IgD-negative memory B cell (primary cell): ENCODE measurements at regions not wholly inside any gene's neighbourhood (a gene's known extent, or its start where the extent isn't known, plus 50 kb on each side); places are given as distances from the start of the nearest gene placed in this dataset.
A peak's percentile ranks its signal among the peaks of the same experiment; 100 is the strongest.

ENCODE experiments used
- H3K27ac Mint-ChIP-seq, 3 donors: one replicate each; pipeline ENCODE4 v1.8.0; 2020 to 2022; ENCODE audit warnings: mild to moderate bottlenecking in 3 of 3, mixed read lengths in 3 of 3, moderate library complexity in 1 of 3
- H3K27me3 Mint-ChIP-seq: one replicate; pipeline ENCODE4 v1.8.0; 2021; ENCODE audit warnings: mixed read lengths
- H3K36me3 Mint-ChIP-seq: one replicate; pipeline ENCODE4 v1.8.0; 2020; ENCODE audit warnings: mild to moderate bottlenecking, mixed read lengths
- H3K4me1 Mint-ChIP-seq, 3 donors: one replicate each; pipeline ENCODE4 v1.8.0; 2020 to 2022; ENCODE audit warnings: mixed read lengths in 3 of 3, mild to moderate bottlenecking in 1 of 3
- H3K4me3 Mint-ChIP-seq, 4 donors: one replicate each; pipeline ENCODE4 v1.8.0; 2020 to 2022; ENCODE audit warnings: mild to moderate bottlenecking in 4 of 4, mixed read lengths in 4 of 4, moderate library complexity in 3 of 4
- H3K9me3 Mint-ChIP-seq, 3 donors: one replicate each; pipeline ENCODE4 v1.8.0; 2020 to 2021; ENCODE audit warnings: mixed read lengths in 3 of 3, mild to moderate bottlenecking in 1 of 3

DNA sequence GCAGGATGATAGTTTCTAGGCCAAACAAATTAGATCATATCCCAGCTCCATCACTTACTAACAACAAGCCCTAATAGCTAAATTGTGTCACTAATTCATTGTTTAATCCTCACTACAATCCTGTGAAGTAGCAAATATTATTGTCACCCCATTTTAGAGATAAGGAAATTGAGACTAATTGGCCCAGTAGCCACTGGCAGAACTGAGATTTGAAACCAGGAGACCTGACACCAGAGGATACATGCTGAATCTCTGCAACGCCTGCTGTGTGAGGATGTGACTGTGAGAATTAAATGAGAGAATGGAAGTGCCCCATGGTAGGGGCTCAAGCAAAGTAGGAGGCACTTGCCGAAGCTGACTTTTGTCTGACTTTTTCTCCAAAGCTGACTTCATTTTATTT is 124.3 kb upstream of the CITED2 start:
- Mint-ChIP-seq H3K4me1 (no peaks in the 10 kb centered on the region), H3K36me3 (peaks cover 1% of the 10 kb centered on the region), H3K27me3 (no peaks in the 10 kb centered on the region), H3K27ac (no peak overlapping the region), H3K9me3 (no peaks in the 10 kb centered on the region), H3K4me3 (no peak overlapping the region)

DNA sequence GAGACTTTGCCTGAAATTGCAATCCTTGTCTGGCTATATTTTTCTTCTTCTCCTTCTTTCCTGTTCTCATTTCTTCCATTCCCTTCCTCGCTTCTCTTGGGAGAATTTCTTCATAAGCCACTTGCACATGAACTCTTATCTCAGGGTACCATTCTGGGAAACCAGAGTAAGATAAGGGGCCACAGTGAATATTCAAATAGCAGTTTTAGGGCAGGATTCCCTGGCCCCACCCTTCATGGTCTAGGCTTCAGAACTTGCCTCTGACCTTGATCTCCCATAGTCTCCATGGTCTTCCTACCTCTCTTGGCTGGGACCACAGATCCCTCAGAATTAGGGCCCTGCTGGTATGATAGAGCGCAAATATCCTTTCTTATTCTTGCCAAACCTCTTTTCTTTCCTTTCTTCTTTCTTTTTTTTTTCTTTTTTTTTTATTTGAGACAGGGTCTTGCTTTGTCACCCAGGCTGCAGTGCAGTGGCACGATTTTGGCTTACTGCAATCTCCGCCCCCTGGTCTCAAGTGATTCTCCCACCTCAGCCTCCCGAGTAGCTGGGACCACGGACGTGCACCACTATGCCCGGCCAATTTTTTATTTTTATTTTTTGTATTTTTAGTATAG is 123.0 kb upstream of the CITED2 start:
- Mint-ChIP-seq H3K27me3 (no peaks in the 10 kb centered on the region), H3K4me1 (no peaks in the 10 kb centered on the region), H3K9me3 (no peaks in the 10 kb centered on the region), H3K4me3 (no peak overlapping the region), H3K27ac (no peak overlapping the region), H3K36me3 (no peaks in the 10 kb centered on the region)

DNA sequence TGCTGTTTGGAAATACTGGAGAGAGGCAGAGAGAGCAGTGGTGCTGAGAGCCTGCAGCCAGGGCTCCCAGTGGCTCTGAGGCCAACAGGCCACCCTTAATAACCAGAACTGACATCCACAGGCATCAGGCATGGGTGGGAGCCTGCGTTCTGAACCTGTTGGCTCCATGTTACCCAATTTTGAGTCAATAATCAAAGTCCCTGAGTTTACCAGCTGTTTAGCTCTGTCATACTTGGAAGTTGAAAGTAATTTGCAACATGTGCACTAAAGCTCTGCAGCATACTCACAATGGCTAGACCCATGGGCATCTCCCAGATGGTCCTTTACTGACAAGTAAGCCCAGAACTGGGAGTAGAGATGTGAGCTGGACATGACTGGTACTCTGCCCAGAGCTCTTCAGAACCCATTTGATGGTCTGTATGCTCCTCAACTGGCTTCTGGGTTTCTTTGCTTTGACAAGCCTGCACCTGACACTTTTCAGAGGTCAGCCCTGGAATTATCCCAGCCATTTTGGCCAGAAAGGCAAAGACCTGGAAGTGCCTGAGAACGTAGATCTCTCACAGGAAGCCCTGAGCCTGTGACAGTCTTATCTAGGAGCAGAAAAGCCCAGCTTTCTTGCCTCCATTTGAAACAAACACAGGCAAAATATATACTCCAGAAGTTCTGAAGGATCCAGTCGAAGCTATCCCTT is 122.4 kb upstream of the CITED2 start:
- Mint-ChIP-seq H3K4me3 (no peak overlapping the region), H3K27me3 (no peaks in the 10 kb centered on the region), H3K9me3 (no peaks in the 10 kb centered on the region), H3K27ac (peak overlapping the region in 1 of 3 donors; percentile 91), H3K4me1 (no peaks in the 10 kb centered on the region), H3K36me3 (no peaks in the 10 kb centered on the region)

DNA sequence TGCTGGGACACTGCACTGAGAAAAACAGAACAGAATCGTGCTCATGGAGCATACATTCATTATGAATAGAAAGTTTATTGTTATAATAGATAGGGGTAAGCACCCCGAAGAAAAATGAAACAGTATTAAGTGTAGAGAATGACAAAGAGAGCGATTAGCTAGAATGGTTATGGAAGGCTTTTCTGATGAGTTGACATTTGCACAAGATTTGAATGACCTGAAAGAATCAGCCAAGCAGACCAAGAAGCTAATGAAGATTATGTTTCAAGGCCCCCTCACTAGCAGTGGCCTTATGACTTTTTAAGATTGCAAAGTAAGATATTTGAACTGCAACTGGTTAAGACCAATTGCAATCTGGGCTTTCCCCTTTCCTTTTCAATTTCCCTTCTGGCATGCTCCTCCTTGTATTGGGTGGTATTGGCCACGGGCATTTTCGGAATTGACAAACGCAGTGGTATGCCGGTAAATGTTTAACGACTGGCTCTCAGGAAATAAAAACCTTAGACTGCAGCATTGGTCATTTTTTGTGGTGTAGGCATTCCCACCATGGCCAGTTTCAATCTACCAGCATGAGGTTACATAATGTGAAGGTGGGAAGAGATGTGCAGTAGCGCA is 120.0 kb upstream of the CITED2 start:
- Mint-ChIP-seq H3K27ac (no peak overlapping the region), H3K27me3 (no peaks in the 10 kb centered on the region), H3K36me3 (no peaks in the 10 kb centered on the region), H3K4me1 (peaks cover 0 to 9% (median 5%) of the 10 kb centered on the region in 3 donors), H3K4me3 (no peak overlapping the region), H3K9me3 (no peaks in the 10 kb centered on the region)

DNA sequence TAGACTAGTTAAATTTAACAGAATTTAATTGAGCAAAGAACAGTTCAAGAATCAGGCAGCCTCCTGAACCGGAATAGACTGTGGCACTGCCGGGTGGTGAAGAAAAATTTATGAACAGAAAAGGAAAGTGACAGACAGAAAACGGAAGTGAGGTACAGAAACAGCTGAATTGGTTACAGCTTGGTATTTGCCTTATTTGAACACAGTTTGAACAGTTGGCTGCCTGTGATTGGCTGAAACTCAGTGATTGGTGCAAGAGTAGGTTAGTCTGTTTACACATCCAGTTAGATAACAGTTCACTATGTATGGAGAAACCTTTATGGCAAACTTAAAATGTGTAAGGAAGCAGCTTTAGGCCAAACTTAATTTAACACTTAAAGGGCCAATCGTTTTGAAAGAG is 116.0 kb upstream of the CITED2 start:
- Mint-ChIP-seq H3K9me3 (no peaks in the 10 kb centered on the region), H3K27me3 (no peaks in the 10 kb centered on the region), H3K27ac (peak overlapping the region in 1 of 3 donors; percentile 45), H3K36me3 (no peaks in the 10 kb centered on the region), H3K4me3 (peak overlapping the region in 1 of 4 donors; percentile 31), H3K4me1 (peaks cover 0 to 9% (median 5%) of the 10 kb centered on the region in 3 donors)

DNA sequence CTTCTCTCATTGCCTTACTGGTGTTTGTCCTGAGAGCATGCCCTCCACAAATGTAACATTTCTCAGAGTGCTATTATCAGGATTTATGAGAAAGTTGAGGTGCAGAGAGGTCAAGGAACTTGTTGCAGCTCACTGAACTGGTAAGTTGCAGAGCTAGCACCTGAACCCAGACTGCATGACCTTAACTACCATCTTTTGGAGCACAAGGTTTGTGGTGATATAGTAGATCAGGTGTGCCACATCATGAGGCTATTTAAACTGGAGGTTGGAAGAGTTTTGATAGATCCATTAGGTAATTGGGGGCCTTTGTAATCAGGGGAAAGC is 112.0 kb upstream of the CITED2 start:
- Mint-ChIP-seq H3K27ac (no peak overlapping the region), H3K9me3 (no peaks in the 10 kb centered on the region), H3K4me3 (no peak overlapping the region), H3K27me3 (no peaks in the 10 kb centered on the region), H3K4me1 (peaks cover 0 to 9% (median 5%) of the 10 kb centered on the region in 3 donors), H3K36me3 (peaks cover 5% of the 10 kb centered on the region)

DNA sequence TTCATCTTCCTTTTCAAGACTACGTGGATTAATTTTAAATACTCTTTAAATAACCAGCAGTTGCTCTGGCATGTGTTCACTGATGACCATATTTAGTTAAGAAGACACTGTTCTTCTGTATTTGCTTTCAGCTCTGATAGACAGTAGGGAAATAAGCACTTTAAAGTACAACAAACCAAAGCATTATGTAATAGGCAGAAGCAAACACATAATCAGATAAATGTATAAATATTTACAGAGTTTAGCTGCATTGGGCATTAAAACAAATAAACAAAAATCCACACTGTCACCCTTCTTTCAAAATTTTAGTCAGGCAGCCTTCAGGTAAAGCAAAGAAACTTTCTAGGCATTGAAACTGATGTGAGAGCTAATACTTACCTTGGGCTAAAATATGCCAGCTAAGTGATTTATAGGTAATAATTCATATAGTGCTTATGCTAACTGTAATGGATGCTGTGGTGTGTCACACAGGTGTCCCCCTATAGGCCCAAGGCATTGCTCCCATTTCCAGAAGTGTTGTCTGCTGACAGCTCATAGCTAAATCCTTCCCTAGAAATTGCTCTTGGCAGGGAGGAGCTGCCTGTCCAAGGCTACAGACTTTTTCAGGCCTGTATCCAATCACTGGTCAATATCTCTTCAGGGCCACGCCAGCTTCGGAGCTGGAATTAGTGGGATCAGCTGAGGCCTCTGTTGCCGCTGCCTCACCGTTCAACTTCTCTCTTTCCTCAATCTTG is 111.5 kb upstream of the CITED2 start:
- H3K9me3 Mint-ChIP-seq, result no peaks in the 10 kb centered on the region
- H3K4me3 Mint-ChIP-seq, result no peak overlapping the region
- no peak overlapping the region for H3K27ac Mint-ChIP-seq
- no peaks in the 10 kb centered on the region for H3K27me3 Mint-ChIP-seq
- peaks cover 0 to 8% (median 5%) of the 10 kb centered on the region in 3 donors for H3K4me1 Mint-ChIP-seq
- H3K36me3 Mint-ChIP-seq, result peaks cover 5% of the 10 kb centered on the region

DNA sequence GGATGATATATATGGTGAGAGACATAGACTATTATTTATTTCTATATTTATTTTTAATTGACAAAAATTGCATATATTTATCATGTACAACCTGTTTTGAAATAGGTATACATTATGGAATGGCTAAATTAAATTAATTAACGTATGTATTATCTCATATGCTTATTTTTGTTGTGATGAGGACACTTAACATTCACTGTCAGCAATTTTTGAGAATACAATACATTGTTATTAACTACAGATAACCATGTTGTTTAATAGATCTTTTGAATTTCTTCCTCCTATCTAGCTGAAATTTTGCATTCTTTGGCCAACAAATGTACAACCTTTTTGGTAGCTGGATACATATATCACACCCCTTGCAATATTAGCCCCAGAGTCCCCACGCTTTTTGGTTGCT is 110.7 kb upstream of the CITED2 start:
- H3K4me1 Mint-ChIP-seq, result peaks cover 0 to 3% (median 2%) of the 10 kb centered on the region in 3 donors
- H3K4me3 Mint-ChIP-seq, result no peak overlapping the region
- H3K27me3 Mint-ChIP-seq, result no peaks in the 10 kb centered on the region
- peaks cover 6% of the 10 kb centered on the region for H3K36me3 Mint-ChIP-seq
- H3K27ac Mint-ChIP-seq, result no peak overlapping the region
- no peaks in the 10 kb centered on the region for H3K9me3 Mint-ChIP-seq

DNA sequence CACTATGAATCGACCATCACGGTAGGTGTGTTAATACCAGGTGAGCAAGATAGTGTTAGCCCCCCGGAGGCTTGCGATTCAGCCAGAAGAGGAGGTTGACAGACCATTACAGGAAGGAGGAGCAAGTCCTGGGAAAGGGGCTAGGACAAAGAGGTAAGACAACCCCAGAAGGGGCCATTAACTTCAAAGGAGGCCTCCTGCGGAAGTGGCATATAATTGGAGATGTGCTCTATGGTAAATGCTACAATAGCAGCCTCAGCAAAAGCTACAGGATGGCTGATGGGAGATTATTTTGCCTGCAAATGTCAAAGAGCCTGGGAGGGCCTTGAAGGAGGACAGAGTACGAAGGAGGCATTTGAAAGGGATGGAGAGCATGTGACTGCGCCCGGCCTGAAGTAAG is 108.6 kb upstream of the CITED2 start:
- Mint-ChIP-seq H3K4me3 (no peak overlapping the region), H3K27me3 (no peaks in the 10 kb centered on the region), H3K36me3 (peaks cover 10% of the 10 kb centered on the region), H3K9me3 (no peaks in the 10 kb centered on the region), H3K27ac (no peak overlapping the region), H3K4me1 (no peaks in the 10 kb centered on the region)

DNA sequence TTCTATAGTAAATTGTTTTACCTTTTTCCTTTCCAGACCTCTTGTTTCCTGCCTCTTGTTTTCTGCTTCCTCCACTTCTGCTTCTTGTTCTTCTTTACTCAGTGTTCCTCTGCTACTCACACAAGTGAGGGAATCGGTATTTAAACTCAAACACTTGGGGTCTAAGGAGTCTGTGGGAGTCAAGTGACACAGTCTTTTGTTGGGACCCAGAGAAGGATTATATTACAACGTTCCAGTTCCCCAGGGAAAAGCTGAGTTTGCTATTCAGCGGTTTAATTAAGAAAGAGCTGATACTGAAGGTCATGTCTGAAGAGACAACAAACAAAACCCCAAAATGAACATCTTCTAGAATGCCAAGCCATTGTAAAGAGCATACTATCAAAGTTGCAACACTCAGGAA is 107.8 kb upstream of the CITED2 start:
- peaks cover 10% of the 10 kb centered on the region for H3K36me3 Mint-ChIP-seq
- no peaks in the 10 kb centered on the region for H3K27me3 Mint-ChIP-seq
- H3K27ac Mint-ChIP-seq, result no peak overlapping the region
- no peaks in the 10 kb centered on the region for H3K9me3 Mint-ChIP-seq
- no peaks in the 10 kb centered on the region for H3K4me1 Mint-ChIP-seq
- H3K4me3 Mint-ChIP-seq, result no peak overlapping the region

DNA sequence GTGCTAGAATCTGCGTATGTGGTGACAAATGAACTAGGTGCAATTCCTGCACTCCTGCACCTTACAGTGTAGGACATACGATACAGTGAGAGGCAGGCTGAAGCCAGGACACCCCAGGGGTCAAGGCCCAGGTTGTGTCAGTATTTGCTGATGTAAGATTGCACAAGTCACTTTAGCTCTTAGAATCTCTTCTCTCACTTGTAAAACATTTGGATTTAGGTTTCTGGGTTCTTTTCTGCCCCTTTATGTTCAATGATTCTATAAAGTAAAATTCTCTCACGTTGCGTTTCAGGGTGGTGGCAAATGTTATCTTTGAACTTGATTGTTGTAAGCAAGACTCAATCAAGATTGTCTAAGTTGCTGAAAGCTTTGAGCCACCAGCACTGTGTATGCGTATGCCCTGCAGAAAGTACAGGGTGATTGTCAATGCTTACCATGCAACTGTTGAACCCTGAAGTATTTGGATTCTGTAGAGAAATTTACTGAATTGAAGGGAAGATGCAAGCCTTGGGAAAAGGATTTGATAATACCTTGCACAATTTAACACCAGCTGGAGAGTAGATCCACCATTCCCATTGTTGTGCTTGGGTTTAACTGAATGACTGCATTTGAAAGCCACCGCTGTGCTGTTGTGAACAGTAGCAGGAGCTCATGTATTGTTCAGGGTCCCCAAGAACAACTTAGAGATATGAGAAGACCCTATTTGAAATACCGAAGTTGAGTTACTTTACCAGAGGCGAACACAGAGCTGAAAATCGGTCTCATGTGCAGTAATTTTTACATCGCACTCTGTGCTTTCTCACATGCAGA is 106.1 kb upstream of the CITED2 start:
- no peak overlapping the region for H3K4me3 Mint-ChIP-seq
- H3K27me3 Mint-ChIP-seq, result no peaks in the 10 kb centered on the region

DNA sequence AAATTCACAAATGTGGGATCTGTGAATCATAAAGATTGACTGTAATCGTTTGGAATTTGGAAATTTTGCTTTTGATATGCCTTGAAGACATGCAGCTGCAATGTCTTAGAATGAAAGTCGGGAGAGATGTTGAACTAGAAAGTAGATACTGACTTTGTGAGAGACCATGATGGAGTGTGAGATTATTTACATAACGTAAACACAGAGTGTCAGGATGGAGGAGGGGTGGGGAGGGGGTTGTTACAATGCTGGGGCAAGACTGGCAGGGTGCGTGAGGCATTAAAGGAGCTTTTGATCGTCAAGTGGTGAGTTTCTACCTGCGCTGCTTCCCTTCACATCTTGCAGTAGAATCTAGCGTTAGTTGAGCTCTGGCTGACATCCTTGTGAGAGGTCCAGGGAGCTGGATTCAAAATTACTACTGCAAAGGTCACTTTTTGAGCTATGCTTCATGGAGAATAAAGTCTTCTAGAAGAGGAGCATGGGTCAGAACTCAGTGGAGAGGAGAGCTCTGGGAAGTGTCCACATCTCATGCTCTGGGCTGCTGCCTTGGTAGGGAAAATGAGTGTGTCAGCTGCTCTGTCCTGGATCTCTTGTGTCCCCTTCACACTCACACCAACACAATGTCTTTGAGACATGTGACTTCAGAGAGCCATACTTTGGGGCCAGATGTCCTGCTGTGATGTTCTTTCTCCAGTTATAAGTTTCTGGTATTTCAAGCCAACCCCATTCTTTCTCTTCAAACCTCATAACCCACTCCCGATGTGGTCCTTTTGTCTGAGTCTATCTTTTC is 105.2 kb upstream of the CITED2 start:
- Mint-ChIP-seq H3K4me3 (no peak overlapping the region), H3K9me3 (no peaks in the 10 kb centered on the region), H3K27me3 (no peaks in the 10 kb centered on the region), H3K4me1 (no peaks in the 10 kb centered on the region), H3K27ac (peak overlapping the region in 1 of 3 donors; percentile 8), H3K36me3 (peaks cover 10% of the 10 kb centered on the region)

More for the DNA sequence above, 106.1 kb upstream of the CITED2 start:
- Mint-ChIP-seq H3K4me1 (no peaks in the 10 kb centered on the region), H3K9me3 (no peaks in the 10 kb centered on the region), H3K36me3 (peaks cover 10% of the 10 kb centered on the region), H3K27ac (no peak overlapping the region)

DNA sequence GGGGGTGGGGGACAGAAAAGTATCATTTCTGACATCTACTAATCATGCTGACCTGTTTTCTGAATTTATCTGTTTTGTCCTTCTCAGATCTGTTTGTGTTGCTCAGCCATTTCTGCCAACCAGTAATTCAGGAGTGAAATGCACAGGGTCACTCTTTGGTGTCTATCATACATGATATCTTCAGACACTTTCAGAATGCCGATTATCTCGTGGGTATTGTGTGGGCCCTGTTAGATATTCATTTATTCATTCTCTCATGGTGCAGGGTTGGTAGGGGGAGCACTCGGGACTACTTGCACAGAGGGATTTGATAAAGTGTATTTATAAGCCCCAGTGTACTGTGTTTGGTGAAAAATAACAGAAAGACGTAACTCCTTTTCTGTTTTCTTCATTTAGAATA is 101.2 kb upstream of the CITED2 start:
- no peak overlapping the region for H3K4me3 Mint-ChIP-seq
- peaks cover 2 to 7% (median 4%) of the 10 kb centered on the region in 3 donors for H3K4me1 Mint-ChIP-seq
- H3K27me3 Mint-ChIP-seq, result no peaks in the 10 kb centered on the region
- H3K36me3 Mint-ChIP-seq, result peaks cover 9% of the 10 kb centered on the region
- H3K9me3 Mint-ChIP-seq, result peaks cover 0 to 2% (median 0%) of the 10 kb centered on the region in 3 donors
- H3K27ac Mint-ChIP-seq, result no peak overlapping the region

DNA sequence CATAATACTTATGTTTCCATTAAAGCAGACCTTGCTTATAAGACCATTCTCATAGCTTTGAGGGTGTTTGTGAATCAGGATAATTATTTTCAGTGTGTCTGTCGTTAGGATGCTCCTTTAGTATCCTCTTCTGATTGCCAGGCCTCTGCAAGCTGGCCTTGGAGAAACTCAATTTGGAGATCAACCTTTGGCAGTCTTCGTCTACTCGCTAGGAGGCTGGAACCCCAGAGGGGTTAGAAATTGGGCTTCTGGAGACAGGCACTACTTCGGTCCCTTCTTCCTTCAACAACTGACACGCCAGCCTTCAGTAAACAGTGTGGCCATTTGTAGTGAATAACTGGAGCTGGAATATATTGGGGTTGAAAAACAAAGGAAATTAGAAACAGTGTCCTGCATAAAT is 100.8 kb upstream of the CITED2 start:
- Mint-ChIP-seq H3K4me1 (peaks cover 2 to 7% (median 4%) of the 10 kb centered on the region in 3 donors), H3K9me3 (peaks cover 0 to 2% (median 0%) of the 10 kb centered on the region in 3 donors), H3K27me3 (no peaks in the 10 kb centered on the region), H3K27ac (no peak overlapping the region), H3K36me3 (peaks cover 9% of the 10 kb centered on the region), H3K4me3 (no peak overlapping the region)
